T-helper 17 cell (primary cell): ENCODE measurements at regions not wholly inside any gene's neighbourhood (a gene's known extent, or its start where the extent isn't known, plus 50 kb on each side); places are given as distances from the start of the nearest gene placed in this dataset.

Experiments used
- ATAC-seq: fragments of 150-1000 bp; cut with Tn5 transposase; 2 replicates; pipeline ENCODE4 v1.10.0; 2021; ENCODE audit warnings: mild to moderate bottlenecking, moderate library complexity
- DNase-seq, 3 donors: peaks; one replicate each; pipeline versions ENCODE4 v3.0.0 to v3.0.0-alpha.2; 2020 to 2021
- H3K9me3 ChIP-seq: one replicate; pipeline ENCODE4 v1.7.0; 2013; ENCODE audit warnings: low read length, mild to moderate bottlenecking; ENCODE audit not compliant: control insufficient read depth, poor library complexity, severe bottlenecking
- H3K27ac Mint-ChIP-seq: one replicate; pipeline ENCODE4 v1.8.0; 2022; ENCODE audit warnings: mild to moderate bottlenecking, moderate library complexity, mixed read lengths
- H3K27me3 Mint-ChIP-seq: one replicate; pipeline ENCODE4 v1.8.0; 2022; ENCODE audit warnings: mixed read lengths
- H3K36me3 Mint-ChIP-seq: one replicate; pipeline ENCODE4 v1.8.0; 2022; ENCODE audit warnings: low read depth, mixed read lengths
- H3K4me1 Mint-ChIP-seq: one replicate; pipeline ENCODE4 v1.8.0; 2022; ENCODE audit warnings: mild to moderate bottlenecking, mixed read lengths
- H3K4me3 Mint-ChIP-seq: one replicate; pipeline ENCODE4 v1.8.0; 2022; ENCODE audit warnings: mild to moderate bottlenecking, moderate library complexity, mixed read lengths

- no peaks in the 10 kb centered on the region for H3K9me3 ChIP-seq
- no peak overlapping the region for H3K27ac Mint-ChIP-seq
- H3K4me3 Mint-ChIP-seq, result no peak overlapping the region
- H3K27me3 Mint-ChIP-seq, result peaks cover 5% of the 10 kb centered on the region
- ATAC-seq, result no peak
- peaks cover 13% of the 10 kb centered on the region for H3K4me1 Mint-ChIP-seq
- no peaks in the 10 kb centered on the region for H3K36me3 Mint-ChIP-seq
- no peak for DNase-seq
Observed at GRCh38 chr11:112518371-112518770, 257.7 kb upstream of the PLET1 start.

- DNase-seq (no peak), ATAC-seq (no peak)
- H3K36me3 Mint-ChIP-seq, result no peaks in the 10 kb centered on the region
- H3K9me3 ChIP-seq, result no peaks in the 10 kb centered on the region
- H3K27ac Mint-ChIP-seq, result no peak overlapping the region
- peaks cover 17% of the 10 kb centered on the region for H3K4me1 Mint-ChIP-seq
- H3K27me3 Mint-ChIP-seq, result peaks cover 11% of the 10 kb centered on the region
- no peak overlapping the region for H3K4me3 Mint-ChIP-seq
Observed at GRCh38 chr11:112519751-112520150, 259.1 kb upstream of the PLET1 start.

- Mint-ChIP-seq H3K4me1 (peaks cover 17% of the 10 kb centered on the region), H3K27ac (no peak overlapping the region), H3K4me3 (no peak overlapping the region)
Observed at GRCh38 chr11:112520354-112520753, 259.7 kb upstream of the PLET1 start.

GRCh38 chr11:112522536-112522935 is 261.9 kb upstream of the PLET1 start:
- ATAC-seq (no peak), DNase-seq (no peak)
- no peak overlapping the region for H3K4me3 Mint-ChIP-seq
- H3K4me1 Mint-ChIP-seq, result peaks cover 20% of the 10 kb centered on the region
- H3K36me3 Mint-ChIP-seq, result no peaks in the 10 kb centered on the region
- H3K27me3 Mint-ChIP-seq, result peaks cover 29% of the 10 kb centered on the region
- no peak overlapping the region for H3K27ac Mint-ChIP-seq
- no peaks in the 10 kb centered on the region for H3K9me3 ChIP-seq

More at GRCh38 chr11:112520354-112520753, 259.7 kb upstream of the PLET1 start:
- Mint-ChIP-seq H3K27me3 (peaks cover 11% of the 10 kb centered on the region), H3K36me3 (no peaks in the 10 kb centered on the region)
- no peak for ATAC-seq
- no peak for DNase-seq
- H3K9me3 ChIP-seq, result no peaks in the 10 kb centered on the region

- no peak overlapping the region for H3K27ac Mint-ChIP-seq
- ATAC-seq, result no peak
- H3K36me3 Mint-ChIP-seq, result no peaks in the 10 kb centered on the region
- no peak for DNase-seq
- H3K4me1 Mint-ChIP-seq, result peaks cover 20% of the 10 kb centered on the region
- H3K27me3 Mint-ChIP-seq, result peaks cover 33% of the 10 kb centered on the region
- no peaks in the 10 kb centered on the region for H3K9me3 ChIP-seq
- no peak overlapping the region for H3K4me3 Mint-ChIP-seq
Observed at GRCh38 chr11:112523031-112523430, 262.4 kb upstream of the PLET1 start.

- H3K4me1 Mint-ChIP-seq, result peaks cover 17% of the 10 kb centered on the region
- DNase-seq, result no peak
- no peak overlapping the region for H3K4me3 Mint-ChIP-seq
- H3K27ac Mint-ChIP-seq, result no peak overlapping the region
- no peaks in the 10 kb centered on the region for H3K36me3 Mint-ChIP-seq
- no peaks in the 10 kb centered on the region for H3K9me3 ChIP-seq
- peaks cover 33% of the 10 kb centered on the region for H3K27me3 Mint-ChIP-seq
- ATAC-seq, result no peak
Observed at GRCh38 chr11:112523477-112523876, 262.8 kb upstream of the PLET1 start.

- no peaks in the 10 kb centered on the region for H3K36me3 Mint-ChIP-seq
- peaks cover 17% of the 10 kb centered on the region for H3K4me1 Mint-ChIP-seq
- DNase-seq (no peak), ATAC-seq (no peak)
- no peaks in the 10 kb centered on the region for H3K9me3 ChIP-seq
- peaks cover 37% of the 10 kb centered on the region for H3K27me3 Mint-ChIP-seq
- no peak overlapping the region for H3K4me3 Mint-ChIP-seq
- no peak overlapping the region for H3K27ac Mint-ChIP-seq
Observed at GRCh38 chr11:112523951-112524350, 263.3 kb upstream of the PLET1 start.

GRCh38 chr11:112524798-112525197 is 264.1 kb upstream of the PLET1 start:
- no peak overlapping the region for H3K27ac Mint-ChIP-seq
- peaks cover 38% of the 10 kb centered on the region for H3K27me3 Mint-ChIP-seq
- no peaks in the 10 kb centered on the region for H3K36me3 Mint-ChIP-seq
- H3K4me3 Mint-ChIP-seq, result no peak overlapping the region
- H3K9me3 ChIP-seq, result no peaks in the 10 kb centered on the region
- ATAC-seq, result no peak
- peaks cover 14% of the 10 kb centered on the region for H3K4me1 Mint-ChIP-seq
- no peak for DNase-seq

GRCh38 chr11:112525270-112525669 is 264.6 kb upstream of the PLET1 start:
- Mint-ChIP-seq H3K36me3 (no peaks in the 10 kb centered on the region), H3K27ac (no peak overlapping the region), H3K4me3 (no peak overlapping the region), H3K27me3 (peaks cover 38% of the 10 kb centered on the region), H3K4me1 (peaks cover 12% of the 10 kb centered on the region)
- ATAC-seq, result no peak
- no peaks in the 10 kb centered on the region for H3K9me3 ChIP-seq
- no peak for DNase-seq

GRCh38 chr11:112525844-112526590 is 265.4 kb upstream of the PLET1 start:
- DNase-seq, result no peak

GRCh38 chr11:112526699-112527416 is 266.2 kb upstream of the PLET1 start:
- no peak overlapping the region for H3K27ac Mint-ChIP-seq
- H3K36me3 Mint-ChIP-seq, result no peaks in the 10 kb centered on the region
- H3K4me3 Mint-ChIP-seq, result no peak overlapping the region
- DNase-seq, result no peak
- H3K9me3 ChIP-seq, result no peaks in the 10 kb centered on the region
- peaks cover 32% of the 10 kb centered on the region for H3K27me3 Mint-ChIP-seq
- H3K4me1 Mint-ChIP-seq, result peaks cover 12% of the 10 kb centered on the region
- ATAC-seq, result no peak

More at GRCh38 chr11:112525844-112526590, 265.4 kb upstream of the PLET1 start:
- no peak for ATAC-seq
- peaks cover 12% of the 10 kb centered on the region for H3K4me1 Mint-ChIP-seq
- H3K9me3 ChIP-seq, result no peaks in the 10 kb centered on the region
- peaks cover 37% of the 10 kb centered on the region for H3K27me3 Mint-ChIP-seq
- H3K27ac Mint-ChIP-seq, result no peak overlapping the region
- H3K4me3 Mint-ChIP-seq, result no peak overlapping the region
- no peaks in the 10 kb centered on the region for H3K36me3 Mint-ChIP-seq

GRCh38 chr11:112529071-112529470 is 268.4 kb upstream of the PLET1 start:
- H3K4me1 Mint-ChIP-seq, result peaks cover 10% of the 10 kb centered on the region
- H3K36me3 Mint-ChIP-seq, result no peaks in the 10 kb centered on the region
- ATAC-seq, result no peak
- H3K27ac Mint-ChIP-seq, result no peak overlapping the region
- no peak overlapping the region for H3K4me3 Mint-ChIP-seq
- no peaks in the 10 kb centered on the region for H3K9me3 ChIP-seq
- H3K27me3 Mint-ChIP-seq, result peaks cover 45% of the 10 kb centered on the region
- no peak for DNase-seq

- H3K4me1 Mint-ChIP-seq, result no peaks in the 10 kb centered on the region
- ATAC-seq, result no peak
- H3K27me3 Mint-ChIP-seq, result peaks cover 55% of the 10 kb centered on the region
- no peak for DNase-seq
- no peaks in the 10 kb centered on the region for H3K9me3 ChIP-seq
- H3K4me3 Mint-ChIP-seq, result no peak overlapping the region
- H3K27ac Mint-ChIP-seq, result no peak overlapping the region
- peaks cover 4% of the 10 kb centered on the region for H3K36me3 Mint-ChIP-seq
Observed at GRCh38 chr11:112532506-112532905, 271.8 kb upstream of the PLET1 start.

- H3K4me1 Mint-ChIP-seq, result no peaks in the 10 kb centered on the region
- H3K4me3 Mint-ChIP-seq, result no peak overlapping the region
- DNase-seq (no peak), ATAC-seq (no peak)
- H3K36me3 Mint-ChIP-seq, result peaks cover 4% of the 10 kb centered on the region
- H3K9me3 ChIP-seq, result no peaks in the 10 kb centered on the region
- H3K27ac Mint-ChIP-seq, result no peak overlapping the region
- peaks cover 58% of the 10 kb centered on the region for H3K27me3 Mint-ChIP-seq
Observed at GRCh38 chr11:112533682-112534081, 273.0 kb upstream of the PLET1 start.
